Fibroblast of lung (primary cell): ENCODE measurements at regions not wholly inside any gene's neighbourhood (a gene's known extent, or its start where the extent isn't known, plus 50 kb on each side); places are given as distances from the start of the nearest gene placed in this dataset.

Experiments used
- DNase-seq, 2 donors: peaks; one replicate each; pipeline versions ENCODE4 v3.0.0 to v3.0.0-alpha.2; 2010; ENCODE audit warnings: low read depth in 2 of 2
- H2AFZ ChIP-seq: 2 replicates; pipeline ENCODE4 v1.5.1; 2012; ENCODE audit warnings: low read length, control low read depth, inconsistent platforms
- H3K27ac ChIP-seq: 2 replicates; pipeline ENCODE4 v1.5.1; 2011; ENCODE audit warnings: low read length, control low read depth; ENCODE audit not compliant: insufficient read depth
- H3K27me3 ChIP-seq: 2 replicates; pipeline ENCODE4 v1.5.1; 2011; ENCODE audit warnings: mild to moderate bottlenecking, low read length; ENCODE audit not compliant: control insufficient read depth, insufficient read depth
- H3K36me3 ChIP-seq: 2 replicates; pipeline ENCODE4 v1.5.1; 2011; ENCODE audit warnings: low read length; ENCODE audit not compliant: control insufficient read depth, insufficient read depth
- H3K4me1 ChIP-seq: 2 replicates; pipeline ENCODE4 v1.5.1; 2011; ENCODE audit warnings: low read length; ENCODE audit not compliant: control insufficient read depth, insufficient read depth; ENCODE audit errors: extremely low read depth
- H3K4me2 ChIP-seq: 2 replicates; pipeline ENCODE4 v1.5.1; 2011; ENCODE audit warnings: low read length, control low read depth; ENCODE audit not compliant: insufficient read depth; ENCODE audit errors: extremely low read depth
- H3K4me3 ChIP-seq, 4 experiments: fragments of 200-600 bp in 1 of 4; sonication (generic) in 1 of 4; replicated peaks in 1 of 4; 2 replicates each; pipeline ENCODE4 v1.5.1; 2011 to 2016; ENCODE audit warnings: low read length in 4 of 4, low read depth in 3 of 4, mild to moderate bottlenecking in 3 of 4, control low read depth in 2 of 4, inconsistent platforms in 1 of 4, mixed read lengths in 1 of 4; ENCODE audit not compliant: insufficient read depth in 1 of 4; ENCODE audit errors: control extremely low read depth in 1 of 4
- H3K79me2 ChIP-seq: 2 replicates; pipeline ENCODE4 v1.5.1; 2012; ENCODE audit warnings: mild to moderate bottlenecking, low read length, inconsistent platforms; ENCODE audit not compliant: control insufficient read depth, insufficient read depth
- H3K9ac ChIP-seq: 2 replicates; pipeline ENCODE4 v1.5.1; 2011; ENCODE audit warnings: mild to moderate bottlenecking, low read length, control low read depth; ENCODE audit not compliant: insufficient read depth
- H3K9me3 ChIP-seq: 2 replicates; pipeline ENCODE4 v1.5.1; 2012; ENCODE audit warnings: low read depth, low read length; ENCODE audit not compliant: control insufficient read depth, insufficient read depth
- H4K20me1 ChIP-seq: 2 replicates; pipeline ENCODE4 v1.5.1; 2011; ENCODE audit warnings: low read length; ENCODE audit not compliant: control insufficient read depth, insufficient read depth; ENCODE audit errors: extremely low read depth
- EZH2 ChIP-seq: IDR thresholded peaks from 2 replicates; pipeline ENCODE4 v1.5.1; 2012; ENCODE audit warnings: low read length, control low read depth, mild to moderate bottlenecking; ENCODE audit errors: missing control alignments
- TF ChIP-seq, protein P1 (sequence below), 2 donors: IDR thresholded peaks in 1 of 2; conservative IDR thresholded peaks in 1 of 2; 1 replicate in 1 of 2; 2 replicates in 1 of 2; pipeline ENCODE4 v1.5.1; 2011 to 2012; ENCODE audit warnings: low read length in 2 of 2, control low read depth in 1 of 2, inconsistent platforms in 1 of 2, low read depth in 1 of 2, mild to moderate bottlenecking in 1 of 2

DNA sequence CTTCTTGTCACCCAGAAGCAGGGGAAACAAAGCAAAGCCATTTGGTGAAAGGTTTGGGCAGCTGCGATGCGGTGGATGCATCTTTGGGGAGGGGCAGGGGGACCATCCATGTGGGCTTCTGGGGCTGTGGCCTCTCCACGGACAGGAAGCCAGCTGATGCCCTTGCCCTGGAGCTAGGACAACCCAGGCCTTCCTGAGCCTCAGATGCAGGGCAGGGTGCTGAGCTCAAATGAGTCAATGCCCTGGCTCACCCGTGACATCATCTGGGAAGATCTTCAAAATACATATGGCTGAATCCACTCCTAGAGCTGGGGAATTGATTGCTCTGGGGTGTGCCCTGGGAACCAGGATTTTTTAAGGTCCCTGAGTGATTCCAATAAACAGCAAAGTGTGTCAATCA, 1418.2 kb downstream of the TBC1D22A start:
- Histone ChIP-seq H3K4me1 (no peaks in the 10 kb centered on the region), H3K4me3 (no peak overlapping the region), H4K20me1 (no peaks in the 10 kb centered on the region), H2AFZ (no peak overlapping the region), H3K27ac (no peak overlapping the region), H3K4me2 (no peak overlapping the region), H3K9me3 (no peaks in the 10 kb centered on the region), H3K79me2 (no peaks in the 10 kb centered on the region), H3K9ac (no peak overlapping the region), H3K36me3 (no peaks in the 10 kb centered on the region), H3K27me3 (no peaks in the 10 kb centered on the region)
- no peak for DNase-seq
- TF ChIP-seq EZH2, result no peak
- TF ChIP-seq, protein P1, sequence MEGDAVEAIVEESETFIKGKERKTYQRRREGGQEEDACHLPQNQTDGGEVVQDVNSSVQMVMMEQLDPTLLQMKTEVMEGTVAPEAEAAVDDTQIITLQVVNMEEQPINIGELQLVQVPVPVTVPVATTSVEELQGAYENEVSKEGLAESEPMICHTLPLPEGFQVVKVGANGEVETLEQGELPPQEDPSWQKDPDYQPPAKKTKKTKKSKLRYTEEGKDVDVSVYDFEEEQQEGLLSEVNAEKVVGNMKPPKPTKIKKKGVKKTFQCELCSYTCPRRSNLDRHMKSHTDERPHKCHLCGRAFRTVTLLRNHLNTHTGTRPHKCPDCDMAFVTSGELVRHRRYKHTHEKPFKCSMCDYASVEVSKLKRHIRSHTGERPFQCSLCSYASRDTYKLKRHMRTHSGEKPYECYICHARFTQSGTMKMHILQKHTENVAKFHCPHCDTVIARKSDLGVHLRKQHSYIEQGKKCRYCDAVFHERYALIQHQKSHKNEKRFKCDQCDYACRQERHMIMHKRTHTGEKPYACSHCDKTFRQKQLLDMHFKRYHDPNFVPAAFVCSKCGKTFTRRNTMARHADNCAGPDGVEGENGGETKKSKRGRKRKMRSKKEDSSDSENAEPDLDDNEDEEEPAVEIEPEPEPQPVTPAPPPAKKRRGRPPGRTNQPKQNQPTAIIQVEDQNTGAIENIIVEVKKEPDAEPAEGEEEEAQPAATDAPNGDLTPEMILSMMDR (conservative IDR thresholded peaks at IDR 0.05 in 1 of 2, IDR thresholded peaks at IDR 0.05 in 1 of 2; ENCODE audit: low read depth in 1 of 2, low read length in 2 of 2), result no peak

DNA sequence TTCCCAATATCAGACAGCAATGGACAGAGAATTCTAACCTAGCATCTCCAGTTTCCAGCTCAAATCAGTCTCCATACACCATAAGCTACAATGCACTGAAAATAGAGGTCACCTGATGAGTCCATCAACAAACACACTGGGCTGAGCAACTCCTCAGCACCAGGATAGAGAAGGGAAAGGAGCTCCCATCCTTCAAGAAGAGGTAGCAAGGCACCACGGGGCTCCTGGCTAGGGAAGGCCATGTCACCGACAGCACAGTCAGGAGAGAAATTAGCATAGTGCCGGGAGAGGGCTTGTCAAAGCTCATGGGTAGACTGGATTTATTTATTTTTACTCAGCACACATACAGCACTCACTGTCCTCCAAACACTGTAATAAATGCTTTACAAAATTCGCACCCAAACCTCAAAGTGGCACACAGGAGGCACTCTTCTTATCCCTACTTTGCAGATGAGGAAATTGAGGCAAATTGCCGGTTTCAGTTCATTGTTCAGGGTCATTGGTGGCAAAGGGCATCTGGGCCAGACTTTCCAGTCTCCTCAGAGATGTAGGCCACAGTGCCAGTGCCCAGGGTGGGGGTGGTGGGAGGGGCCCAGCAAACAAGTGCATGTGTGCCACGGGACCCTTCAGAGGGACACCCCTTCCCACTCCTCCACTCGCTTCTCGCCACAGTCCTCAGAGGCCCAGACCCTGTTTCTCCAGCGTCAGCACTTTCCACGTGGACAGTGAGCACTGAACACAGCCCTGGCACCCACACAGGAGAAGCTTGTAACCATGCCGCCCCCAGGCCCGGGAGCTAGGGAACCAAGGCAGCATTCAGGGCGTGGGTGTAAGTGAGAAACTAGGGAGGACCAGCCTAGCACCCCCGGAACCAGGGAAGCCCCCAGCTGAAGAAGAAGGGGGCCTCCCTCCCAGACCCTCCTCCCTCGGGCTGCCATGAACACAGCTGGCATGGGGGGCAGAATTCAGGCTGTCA, 1417.4 kb downstream of the TBC1D22A start:
- DNase-seq, result no peak
- Histone ChIP-seq H3K27ac (no peak overlapping the region), H3K4me3 (no peak overlapping the region), H3K27me3 (no peaks in the 10 kb centered on the region), H3K9ac (no peak overlapping the region), H2AFZ (no peak overlapping the region), H3K4me1 (no peaks in the 10 kb centered on the region), H3K36me3 (no peaks in the 10 kb centered on the region), H3K4me2 (no peak overlapping the region), H4K20me1 (no peaks in the 10 kb centered on the region), H3K9me3 (no peaks in the 10 kb centered on the region), H3K79me2 (no peaks in the 10 kb centered on the region)
- TF ChIP-seq, protein P1 (conservative IDR thresholded peaks at IDR 0.05 in 1 of 2, IDR thresholded peaks at IDR 0.05 in 1 of 2; ENCODE audit: low read depth in 1 of 2, low read length in 2 of 2), result no peak
- no peak for TF ChIP-seq EZH2

DNA sequence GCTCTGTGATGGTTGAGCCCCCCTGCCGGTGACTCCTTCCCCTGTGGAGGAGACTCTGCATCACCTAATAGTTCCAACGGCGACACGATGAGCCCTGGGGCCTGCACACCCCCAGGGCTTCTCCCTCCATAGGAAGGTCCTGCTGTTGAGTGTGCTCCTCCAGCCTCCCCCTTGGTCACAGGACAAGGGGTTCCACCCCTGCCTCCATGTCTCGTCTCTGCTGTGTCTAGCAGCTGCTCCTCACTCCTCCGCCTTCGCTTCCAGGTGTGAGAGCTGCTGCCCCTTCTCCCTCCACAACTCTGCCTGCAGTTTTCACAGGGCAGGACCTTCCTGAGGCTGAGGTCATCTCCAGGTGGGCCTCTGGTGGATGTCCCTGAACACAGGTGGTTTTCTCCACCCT, 1416.1 kb downstream of the TBC1D22A start:
- Histone ChIP-seq H4K20me1 (no peaks in the 10 kb centered on the region), H3K4me1 (no peaks in the 10 kb centered on the region), H3K4me3 (no peak overlapping the region), H3K36me3 (no peaks in the 10 kb centered on the region), H3K9ac (no peak overlapping the region), H3K79me2 (no peaks in the 10 kb centered on the region), H3K4me2 (no peak overlapping the region), H3K9me3 (no peaks in the 10 kb centered on the region), H3K27me3 (no peaks in the 10 kb centered on the region), H3K27ac (no peak overlapping the region), H2AFZ (no peak overlapping the region)
- TF ChIP-seq, protein P1 (conservative IDR thresholded peaks at IDR 0.05 in 1 of 2, IDR thresholded peaks at IDR 0.05 in 1 of 2; ENCODE audit: low read depth in 1 of 2, low read length in 2 of 2), result no peak
- TF ChIP-seq EZH2, result no peak
- no peak for DNase-seq
